WTC11 (cell line): ENCODE measurements at regions not wholly inside any gene's neighbourhood (a gene's known extent, or its start where the extent isn't known, plus 50 kb on each side); places are given as distances from the start of the nearest gene placed in this dataset.

ENCODE experiments used
- ATAC-seq: fragments of 200-7000 bp; cut with Tn5 transposase; 2 replicates; pipeline ENCODE4 v1.10.0; 2021; ENCODE audit warnings: mild to moderate bottlenecking, moderate library complexity
- CTCF ChIA-PET: fragments of 300-600 bp; sonication (Branson Sonifier 250); formaldehyde crosslinking; loops from one replicate; lab custom pipeline; 2021; ENCODE audit warnings: antibody characterized with exemption; lab: Charles Lee
- POLR2A ChIA-PET: fragments of 350-600 bp; sonication (Branson Sonifier 250); formaldehyde crosslinking; loops from one replicate; lab custom pipeline; 2021; ENCODE audit warnings: antibody characterized with exemption; lab: Charles Lee
- DNase-seq: peaks from one replicate; pipeline ENCODE4 v3.0.0; 2021; ENCODE audit warnings: low spot score
- H3K27ac Mint-ChIP-seq: 2 replicates; pipeline ENCODE4 v1.8.0; 2021; ENCODE audit warnings: mixed read lengths
- H3K27me3 Mint-ChIP-seq: 2 replicates; pipeline ENCODE4 v1.8.0; 2021; ENCODE audit warnings: low read depth, mild to moderate bottlenecking, moderate library complexity, mixed read lengths
- H3K36me3 Mint-ChIP-seq: 2 replicates; pipeline ENCODE4 v1.8.0; 2021; ENCODE audit warnings: mixed read lengths
- H3K4me1 Mint-ChIP-seq: 2 replicates; pipeline ENCODE4 v1.8.0; 2022; ENCODE audit warnings: mixed read lengths
- H3K4me3 Mint-ChIP-seq: 2 replicates; pipeline ENCODE4 v1.8.0; 2021; ENCODE audit warnings: mild to moderate bottlenecking, moderate library complexity, mixed read lengths
- H3K9me3 Mint-ChIP-seq: 2 replicates; pipeline ENCODE4 v1.8.0; 2021; ENCODE audit warnings: mixed read lengths
- ATF1 ChIP-seq: sonication (generic); formaldehyde crosslinking; IDR thresholded peaks from 2 replicates; pipeline ENCODE4 v1.8.1; 2023; ENCODE audit warnings: mild to moderate bottlenecking, moderate library complexity, missing genetic modification reagents
- CBFB ChIP-seq: sonication (generic); formaldehyde crosslinking; IDR thresholded peaks from 2 replicates; pipeline ENCODE4 v1.8.1; 2022; ENCODE audit warnings: mild to moderate bottlenecking, low read depth, missing genetic modification reagents
- ELF4 ChIP-seq: sonication (generic); formaldehyde crosslinking; IDR thresholded peaks from 2 replicates; pipeline ENCODE4 v1.8.1; 2022; ENCODE audit warnings: low read depth, mild to moderate bottlenecking, moderate library complexity, missing genetic modification reagents
- FOXP1 ChIP-seq: sonication (generic); formaldehyde crosslinking; IDR thresholded peaks from 2 replicates; pipeline ENCODE4 v1.8.0; 2022; ENCODE audit warnings: missing genetic modification reagents, mild to moderate bottlenecking, moderate library complexity, borderline replicate concordance
- GABPB1 ChIP-seq: sonication (generic); formaldehyde crosslinking; IDR thresholded peaks from 2 replicates; pipeline ENCODE4 v1.8.1; 2023; ENCODE audit warnings: mild to moderate bottlenecking, missing genetic modification reagents
- GTF2I ChIP-seq: fragments of 250-450 bp; sonication (Bioruptor Pico); conservative IDR thresholded peaks from 2 replicates; pipeline ENCODE4 v1.4.0; 2021; ENCODE audit warnings: mild to moderate bottlenecking
- JUN ChIP-seq: sonication (generic); formaldehyde crosslinking; IDR thresholded peaks from 2 replicates; pipeline ENCODE4 v1.8.0; 2023; ENCODE audit warnings: mild to moderate bottlenecking, missing genetic modification reagents
- NFATC4 ChIP-seq: fragments of 250-450 bp; sonication (Bioruptor Pico); IDR thresholded peaks from 2 replicates; pipeline ENCODE4 v1.9.0; 2021; ENCODE audit warnings: mild to moderate bottlenecking
- NFE2L1 ChIP-seq: sonication (generic); formaldehyde crosslinking; IDR thresholded peaks from 2 replicates; pipeline ENCODE4 v1.8.1; 2023; ENCODE audit warnings: missing genetic modification reagents
- NR1H2 ChIP-seq: sonication (generic); formaldehyde crosslinking; IDR thresholded peaks from 2 replicates; pipeline ENCODE4 v1.9.0; 2021; ENCODE audit warnings: mild to moderate bottlenecking, moderate library complexity, missing genetic modification reagents
- NR2C2 ChIP-seq: sonication (generic); formaldehyde crosslinking; IDR thresholded peaks from 2 replicates; pipeline ENCODE4 v1.8.0; 2022; ENCODE audit warnings: mild to moderate bottlenecking, missing genetic modification reagents
- SMAD4 ChIP-seq: sonication (generic); formaldehyde crosslinking; IDR thresholded peaks from 2 replicates; pipeline ENCODE4 v1.8.0; 2022; ENCODE audit warnings: mild to moderate bottlenecking, missing genetic modification reagents
- SOX15 ChIP-seq: fragments of 250-450 bp; sonication (Bioruptor Pico); IDR thresholded peaks from 2 replicates; pipeline ENCODE4 v1.9.0; 2021; ENCODE audit warnings: mild to moderate bottlenecking
- SP1 ChIP-seq: sonication (generic); formaldehyde crosslinking; conservative IDR thresholded peaks from 2 replicates; pipeline ENCODE4 v1.8.1; 2022; ENCODE audit warnings: missing genetic modification reagents
- ZNF219 ChIP-seq: sonication (generic); formaldehyde crosslinking; IDR thresholded peaks from 2 replicates; pipeline ENCODE4 v1.8.0; 2023; ENCODE audit warnings: missing genetic modification reagents, mild to moderate bottlenecking, borderline replicate concordance
- ZNF396 ChIP-seq: fragments of 250-450 bp; sonication (Bioruptor Pico); IDR thresholded peaks from 2 replicates; pipeline ENCODE4 v1.8.0; 2021; ENCODE audit warnings: mild to moderate bottlenecking, moderate library complexity, borderline replicate concordance
- TF ChIP-seq, protein P1 (sequence below): sonication (generic); formaldehyde crosslinking; IDR thresholded peaks from 2 replicates; pipeline ENCODE4 v1.8.1; 2023; ENCODE audit warnings: mild to moderate bottlenecking, missing genetic modification reagents, moderate library complexity
- TF ChIP-seq, protein P2 (sequence below): fragments of 250-450 bp; sonication (Bioruptor Pico); IDR thresholded peaks from 2 replicates; pipeline ENCODE4 v1.9.0; 2021; ENCODE audit warnings: mild to moderate bottlenecking
- TF ChIP-seq, protein P3 (sequence below): sonication (generic); formaldehyde crosslinking; IDR thresholded peaks from 2 replicates; pipeline ENCODE4 v1.8.0; 2022; ENCODE audit warnings: mild to moderate bottlenecking, missing genetic modification reagents
- TF ChIP-seq, protein P4 (sequence below): sonication (generic); formaldehyde crosslinking; IDR thresholded peaks from 2 replicates; pipeline ENCODE4 v1.8.1; 2022; ENCODE audit warnings: mild to moderate bottlenecking, missing genetic modification reagents, moderate library complexity, borderline replicate concordance
- TF ChIP-seq, protein P5 (sequence below): sonication (generic); formaldehyde crosslinking; IDR thresholded peaks from 2 replicates; pipeline ENCODE4 v1.8.1; 2022; ENCODE audit warnings: mild to moderate bottlenecking, moderate library complexity, missing genetic modification reagents
- TF ChIP-seq, protein P6 (sequence below): fragments of 250-450 bp; sonication (Bioruptor Pico); IDR thresholded peaks from 2 replicates; pipeline ENCODE4 v1.9.0; 2021; ENCODE audit warnings: mild to moderate bottlenecking
- TF ChIP-seq, protein P7 (sequence below): fragments of 250-450 bp; sonication (Bioruptor Pico); IDR thresholded peaks from 2 replicates; pipeline ENCODE4 v1.9.0; 2021; ENCODE audit warnings: moderate library complexity, mild to moderate bottlenecking, inconsistent platforms, borderline replicate concordance
- TF ChIP-seq, protein P8 (sequence below): sonication (generic); formaldehyde crosslinking; IDR thresholded peaks from 2 replicates; pipeline ENCODE4 v1.8.0; 2022; ENCODE audit warnings: mild to moderate bottlenecking, missing genetic modification reagents

DNA sequence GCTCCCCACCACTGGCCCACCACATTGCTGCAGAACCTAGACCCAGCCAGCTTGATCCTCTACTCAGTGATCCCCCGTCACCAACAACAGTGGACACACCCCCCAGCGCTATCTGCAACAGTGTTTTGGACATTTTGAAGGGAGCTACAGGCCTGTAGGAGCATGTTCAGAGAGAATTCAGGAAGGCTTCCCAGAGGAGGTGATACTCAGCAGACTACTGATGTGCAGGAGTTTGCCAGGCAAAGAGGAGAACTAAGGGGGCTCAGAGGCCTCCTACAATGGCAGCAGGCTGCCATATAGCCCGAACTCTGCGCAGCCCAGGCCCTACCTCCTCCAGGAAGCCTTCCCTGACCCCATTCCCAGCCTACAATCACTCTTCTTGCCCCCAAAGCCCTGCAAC, 70.0 kb downstream of the SYNE3 start:
- no peak for TF ChIP-seq NFATC4 (CRISPR knock-in tag)
- H3K9me3 Mint-ChIP-seq = no peaks in the 10 kb centered on the region
- POLR2A ChIA-PET = no interaction called here
- CTCF ChIA-PET = interaction anchor here (1.1 to 2.8 kb wide), 5 partner anchors 14 to 70 kb away, joined by 3 to 16 read pairs (median 3); partner anchors contain the start of gene SYNE3
- no peaks in the 10 kb centered on the region for H3K4me1 Mint-ChIP-seq
- no peak overlapping the region for H3K4me3 Mint-ChIP-seq
- no peaks in the 10 kb centered on the region for H3K27me3 Mint-ChIP-seq
- H3K27ac Mint-ChIP-seq = no peak overlapping the region
- H3K36me3 Mint-ChIP-seq = no peaks in the 10 kb centered on the region
- ATAC-seq (no peak), DNase-seq (no peak)

DNA sequence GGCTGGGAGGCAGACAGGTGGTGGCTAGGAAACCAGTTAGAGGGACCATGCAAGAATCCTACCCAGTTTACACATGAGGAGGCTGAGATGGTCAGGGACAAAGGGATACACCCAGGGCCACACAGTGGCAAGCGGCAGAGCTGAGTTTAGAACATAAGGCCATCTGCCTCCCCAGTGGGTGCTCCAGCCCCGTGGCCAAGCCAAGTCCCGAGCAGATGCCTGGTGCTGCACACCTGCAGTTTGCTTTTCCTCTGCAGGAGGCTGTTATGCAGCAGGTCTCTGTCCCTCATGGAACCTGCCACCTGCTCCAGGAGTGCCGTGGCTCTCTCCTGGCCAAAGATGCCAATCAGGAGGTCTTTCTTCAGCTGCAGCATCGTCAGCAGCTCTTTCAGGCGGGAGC, 70.8 kb downstream of the SYNE3 start:
- Mint-ChIP-seq H3K9me3 (no peaks in the 10 kb centered on the region), H3K27me3 (no peaks in the 10 kb centered on the region), H3K4me3 (no peak overlapping the region), H3K4me1 (no peaks in the 10 kb centered on the region), H3K27ac (no peak overlapping the region), H3K36me3 (no peaks in the 10 kb centered on the region)
- no peak for TF ChIP-seq NFE2L1 (CRISPR knock-in tag)
- no peak for TF ChIP-seq ELF4 (CRISPR knock-in tag)
- no peak for TF ChIP-seq ATF1
- TF ChIP-seq, protein P1, sequence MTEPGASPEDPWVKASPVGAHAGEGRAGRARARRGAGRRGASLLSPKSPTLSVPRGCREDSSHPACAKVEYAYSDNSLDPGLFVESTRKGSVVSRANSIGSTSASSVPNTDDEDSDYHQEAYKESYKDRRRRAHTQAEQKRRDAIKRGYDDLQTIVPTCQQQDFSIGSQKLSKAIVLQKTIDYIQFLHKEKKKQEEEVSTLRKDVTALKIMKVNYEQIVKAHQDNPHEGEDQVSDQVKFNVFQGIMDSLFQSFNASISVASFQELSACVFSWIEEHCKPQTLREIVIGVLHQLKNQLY = no peak
- TF ChIP-seq, protein P2, sequence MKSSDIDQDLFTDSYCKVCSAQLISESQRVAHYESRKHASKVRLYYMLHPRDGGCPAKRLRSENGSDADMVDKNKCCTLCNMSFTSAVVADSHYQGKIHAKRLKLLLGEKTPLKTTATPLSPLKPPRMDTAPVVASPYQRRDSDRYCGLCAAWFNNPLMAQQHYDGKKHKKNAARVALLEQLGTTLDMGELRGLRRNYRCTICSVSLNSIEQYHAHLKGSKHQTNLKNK (CRISPR knock-in tag) = no peak
- TF ChIP-seq, protein P3, sequence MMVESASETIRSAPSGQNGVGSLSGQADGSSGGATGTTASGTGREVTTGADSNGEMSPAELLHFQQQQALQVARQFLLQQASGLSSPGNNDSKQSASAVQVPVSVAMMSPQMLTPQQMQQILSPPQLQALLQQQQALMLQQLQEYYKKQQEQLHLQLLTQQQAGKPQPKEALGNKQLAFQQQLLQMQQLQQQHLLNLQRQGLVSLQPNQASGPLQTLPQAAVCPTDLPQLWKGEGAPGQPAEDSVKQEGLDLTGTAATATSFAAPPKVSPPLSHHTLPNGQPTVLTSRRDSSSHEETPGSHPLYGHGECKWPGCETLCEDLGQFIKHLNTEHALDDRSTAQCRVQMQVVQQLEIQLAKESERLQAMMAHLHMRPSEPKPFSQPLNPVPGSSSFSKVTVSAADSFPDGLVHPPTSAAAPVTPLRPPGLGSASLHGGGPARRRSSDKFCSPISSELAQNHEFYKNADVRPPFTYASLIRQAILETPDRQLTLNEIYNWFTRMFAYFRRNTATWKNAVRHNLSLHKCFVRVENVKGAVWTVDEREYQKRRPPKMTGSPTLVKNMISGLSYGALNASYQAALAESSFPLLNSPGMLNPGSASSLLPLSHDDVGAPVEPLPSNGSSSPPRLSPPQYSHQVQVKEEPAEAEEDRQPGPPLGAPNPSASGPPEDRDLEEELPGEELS (CRISPR knock-in tag) = no peak
- TF ChIP-seq, protein P4, sequence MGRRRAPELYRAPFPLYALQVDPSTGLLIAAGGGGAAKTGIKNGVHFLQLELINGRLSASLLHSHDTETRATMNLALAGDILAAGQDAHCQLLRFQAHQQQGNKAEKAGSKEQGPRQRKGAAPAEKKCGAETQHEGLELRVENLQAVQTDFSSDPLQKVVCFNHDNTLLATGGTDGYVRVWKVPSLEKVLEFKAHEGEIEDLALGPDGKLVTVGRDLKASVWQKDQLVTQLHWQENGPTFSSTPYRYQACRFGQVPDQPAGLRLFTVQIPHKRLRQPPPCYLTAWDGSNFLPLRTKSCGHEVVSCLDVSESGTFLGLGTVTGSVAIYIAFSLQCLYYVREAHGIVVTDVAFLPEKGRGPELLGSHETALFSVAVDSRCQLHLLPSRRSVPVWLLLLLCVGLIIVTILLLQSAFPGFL = no peak
- POLR2A ChIA-PET = no interaction called here
- DNase-seq (no peak), ATAC-seq (no peak)
- CTCF ChIA-PET = interaction anchor here (0.8 to 4.1 kb wide), 6 partner anchors 13 to 115 kb away, joined by 3 to 24 read pairs (median 5); partner anchors contain the start of gene SYNE3

DNA sequence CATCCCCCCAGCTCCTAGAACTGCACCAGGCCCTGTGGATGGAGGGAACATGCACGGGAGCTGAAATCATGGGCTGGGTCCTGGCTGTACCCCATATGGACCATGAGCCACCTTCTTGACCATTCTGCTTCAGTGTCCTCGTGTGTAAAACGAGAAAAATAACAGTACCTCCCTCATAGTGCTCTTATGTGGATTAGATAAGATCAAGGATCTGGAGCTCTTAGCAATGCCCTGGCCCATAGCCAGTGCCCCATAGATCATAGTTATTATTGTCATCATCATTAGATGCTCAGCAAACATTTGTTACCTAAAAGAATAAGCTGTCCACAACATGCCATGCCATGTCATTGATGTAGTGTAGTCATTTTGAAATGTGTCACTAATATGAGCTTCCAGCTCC, 71.3 kb downstream of the SYNE3 start:
- no peak for DNase-seq
- CTCF ChIA-PET = interaction anchor here (0.8 to 5.5 kb wide), 10 partner anchors 6 to 115 kb away, joined by 3 to 104 read pairs (median 4); partner anchors contain the start of gene SYNE3
- POLR2A ChIA-PET = no interaction called here
- Mint-ChIP-seq H3K9me3 (no peaks in the 10 kb centered on the region), H3K4me3 (no peak overlapping the region), H3K4me1 (no peaks in the 10 kb centered on the region), H3K27me3 (no peaks in the 10 kb centered on the region), H3K27ac (no peak overlapping the region), H3K36me3 (no peaks in the 10 kb centered on the region)
- ATAC-seq = no peak
- TF ChIP-seq, protein P5, sequence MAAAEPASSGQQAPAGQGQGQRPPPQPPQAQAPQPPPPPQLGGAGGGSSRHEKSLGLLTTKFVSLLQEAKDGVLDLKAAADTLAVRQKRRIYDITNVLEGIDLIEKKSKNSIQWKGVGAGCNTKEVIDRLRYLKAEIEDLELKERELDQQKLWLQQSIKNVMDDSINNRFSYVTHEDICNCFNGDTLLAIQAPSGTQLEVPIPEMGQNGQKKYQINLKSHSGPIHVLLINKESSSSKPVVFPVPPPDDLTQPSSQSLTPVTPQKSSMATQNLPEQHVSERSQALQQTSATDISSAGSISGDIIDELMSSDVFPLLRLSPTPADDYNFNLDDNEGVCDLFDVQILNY (CRISPR knock-in tag) = no peak
- TF ChIP-seq, protein P6, sequence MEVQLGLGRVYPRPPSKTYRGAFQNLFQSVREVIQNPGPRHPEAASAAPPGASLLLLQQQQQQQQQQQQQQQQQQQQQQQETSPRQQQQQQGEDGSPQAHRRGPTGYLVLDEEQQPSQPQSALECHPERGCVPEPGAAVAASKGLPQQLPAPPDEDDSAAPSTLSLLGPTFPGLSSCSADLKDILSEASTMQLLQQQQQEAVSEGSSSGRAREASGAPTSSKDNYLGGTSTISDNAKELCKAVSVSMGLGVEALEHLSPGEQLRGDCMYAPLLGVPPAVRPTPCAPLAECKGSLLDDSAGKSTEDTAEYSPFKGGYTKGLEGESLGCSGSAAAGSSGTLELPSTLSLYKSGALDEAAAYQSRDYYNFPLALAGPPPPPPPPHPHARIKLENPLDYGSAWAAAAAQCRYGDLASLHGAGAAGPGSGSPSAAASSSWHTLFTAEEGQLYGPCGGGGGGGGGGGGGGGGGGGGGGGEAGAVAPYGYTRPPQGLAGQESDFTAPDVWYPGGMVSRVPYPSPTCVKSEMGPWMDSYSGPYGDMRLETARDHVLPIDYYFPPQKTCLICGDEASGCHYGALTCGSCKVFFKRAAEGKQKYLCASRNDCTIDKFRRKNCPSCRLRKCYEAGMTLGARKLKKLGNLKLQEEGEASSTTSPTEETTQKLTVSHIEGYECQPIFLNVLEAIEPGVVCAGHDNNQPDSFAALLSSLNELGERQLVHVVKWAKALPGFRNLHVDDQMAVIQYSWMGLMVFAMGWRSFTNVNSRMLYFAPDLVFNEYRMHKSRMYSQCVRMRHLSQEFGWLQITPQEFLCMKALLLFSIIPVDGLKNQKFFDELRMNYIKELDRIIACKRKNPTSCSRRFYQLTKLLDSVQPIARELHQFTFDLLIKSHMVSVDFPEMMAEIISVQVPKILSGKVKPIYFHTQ (CRISPR knock-in tag) = no peak
- TF ChIP-seq SP1 (CRISPR knock-in tag) (no peak), GABPB1 (CRISPR knock-in tag) (no peak), NR2C2 (CRISPR knock-in tag) (no peak), ZNF219 (CRISPR knock-in tag) (no peak), CBFB (CRISPR knock-in tag) (no peak), ZNF396 (no peak), SMAD4 (no peak), FOXP1 (CRISPR knock-in tag) (no peak), JUN (CRISPR knock-in tag) (no peak), SOX15 (no peak), NR1H2 (CRISPR knock-in tag) (no peak), GTF2I (CRISPR knock-in tag) (no peak)
- TF ChIP-seq, protein P7, sequence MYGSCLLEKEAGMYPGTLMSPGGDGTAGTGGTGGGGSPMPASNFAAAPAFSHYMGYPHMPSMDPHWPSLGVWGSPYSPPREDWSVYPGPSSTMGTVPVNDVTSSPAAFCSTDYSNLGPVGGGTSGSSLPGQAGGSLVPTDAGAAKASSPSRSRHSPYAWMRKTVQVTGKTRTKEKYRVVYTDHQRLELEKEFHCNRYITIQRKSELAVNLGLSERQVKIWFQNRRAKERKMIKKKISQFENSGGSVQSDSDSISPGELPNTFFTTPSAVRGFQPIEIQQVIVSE = no peak
- TF ChIP-seq, protein P8, sequence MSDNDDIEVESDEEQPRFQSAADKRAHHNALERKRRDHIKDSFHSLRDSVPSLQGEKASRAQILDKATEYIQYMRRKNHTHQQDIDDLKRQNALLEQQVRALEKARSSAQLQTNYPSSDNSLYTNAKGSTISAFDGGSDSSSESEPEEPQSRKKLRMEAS (CRISPR knock-in tag) = no peak
